ENCODE measurements at regions not wholly inside any gene's neighbourhood (a gene's known extent, or its start where the extent isn't known, plus 50 kb on each side); places are given as distances from the start of the nearest gene placed in this dataset.

- Histone ChIP-seq H3K18ac (ENCODE audit: low read depth in 1 of 2, low read length in 2 of 2) (no peak overlapping the region), H3K4me3 (ENCODE audit: insufficient read depth in 1 of 2, low read depth in 1 of 2, low read length in 2 of 2) (no peak overlapping the region), H4K91ac (ENCODE audit: low read length) (no peak overlapping the region), H3K14ac (ENCODE audit: low read length in 2 of 2) (no peak overlapping the region), H3K27me3 (ENCODE audit: control insufficient read depth in 1 of 2, insufficient read depth in 1 of 2, low read length in 2 of 2) (no peaks in the 10 kb centered on the region), H3K9ac (ENCODE audit: low read length) (no peak overlapping the region), H3K9me3 (ENCODE audit: control insufficient read depth, low read length) (no peaks in the 10 kb centered on the region), H3K27ac (ENCODE audit: low read length, poor library complexity, severe bottlenecking) (no peak overlapping the region), H2AFZ (ENCODE audit: low read depth, low read length) (no peak overlapping the region), H2BK12ac (ENCODE audit: low read length in 2 of 2) (no peak overlapping the region), H3K36me3 (ENCODE audit: control insufficient read depth in 1 of 2, insufficient read depth in 2 of 2, low read depth in 1 of 2, low read length in 2 of 2) (no peaks in the 10 kb centered on the region), H2BK120ac (ENCODE audit: low read depth, low read length) (no peak overlapping the region), H3K4ac (ENCODE audit: low read depth in 1 of 2, low read length in 2 of 2) (no peak overlapping the region), H3K23ac (ENCODE audit: low read length in 2 of 2) (no peak overlapping the region), H4K8ac (ENCODE audit: low read length) (no peak overlapping the region), H3K79me1 (replicated peaks; ENCODE audit: low read length, poor library complexity, severe bottlenecking) (no peaks in the 10 kb centered on the region), H2BK15ac (ENCODE audit: low read depth, poor library complexity, severe bottlenecking) (no peak overlapping the region), H2BK5ac (ENCODE audit: low read depth, low read length, poor library complexity, severe bottlenecking) (no peak overlapping the region), H3K4me2 (ENCODE audit: low read length, poor library complexity, severe bottlenecking) (no peak overlapping the region), H3K4me1 (ENCODE audit: control insufficient read depth, insufficient read depth, low read depth, low read length) (peaks cover 3% of the 10 kb centered on the region), H2AK5ac (ENCODE audit: low read length, severe bottlenecking) (no peak overlapping the region)
- 86% methylated on average over 5 of the region's 5 CpGs for WGBS
- DNase-seq: no peak
These were observed 533.3 kb downstream of the SOX2 start for GRCh38 chr3:182245059-182245458.

- Histone ChIP-seq H3K36me3 (ENCODE audit: control insufficient read depth in 1 of 2, insufficient read depth in 2 of 2, low read depth in 1 of 2, low read length in 2 of 2) (no peaks in the 10 kb centered on the region), H3K4ac (ENCODE audit: low read depth in 1 of 2, low read length in 2 of 2) (no peak overlapping the region), H3K4me2 (ENCODE audit: low read length, poor library complexity, severe bottlenecking) (no peak overlapping the region), H2AK5ac (ENCODE audit: low read length, severe bottlenecking) (no peak overlapping the region), H3K27ac (ENCODE audit: low read length, poor library complexity, severe bottlenecking) (no peak overlapping the region), H2BK15ac (ENCODE audit: low read depth, poor library complexity, severe bottlenecking) (no peak overlapping the region), H2AFZ (ENCODE audit: low read depth, low read length) (no peak overlapping the region), H2BK5ac (ENCODE audit: low read depth, low read length, poor library complexity, severe bottlenecking) (no peak overlapping the region), H3K9me3 (ENCODE audit: control insufficient read depth, low read length) (no peaks in the 10 kb centered on the region), H2BK120ac (ENCODE audit: low read depth, low read length) (no peak overlapping the region), H3K23ac (ENCODE audit: low read length in 2 of 2) (no peak overlapping the region), H3K4me3 (ENCODE audit: insufficient read depth in 1 of 2, low read depth in 1 of 2, low read length in 2 of 2) (no peak overlapping the region), H3K79me1 (replicated peaks; ENCODE audit: low read length, poor library complexity, severe bottlenecking) (no peaks in the 10 kb centered on the region), H3K14ac (ENCODE audit: low read length in 2 of 2) (no peak overlapping the region), H3K18ac (ENCODE audit: low read depth in 1 of 2, low read length in 2 of 2) (no peak overlapping the region), H3K9ac (ENCODE audit: low read length) (no peak overlapping the region), H4K91ac (ENCODE audit: low read length) (no peak overlapping the region), H4K8ac (ENCODE audit: low read length) (no peak overlapping the region), H3K27me3 (ENCODE audit: control insufficient read depth in 1 of 2, insufficient read depth in 1 of 2, low read length in 2 of 2) (no peaks in the 10 kb centered on the region), H2BK12ac (ENCODE audit: low read length in 2 of 2) (no peak overlapping the region), H3K4me1 (ENCODE audit: control insufficient read depth, insufficient read depth, low read depth, low read length) (peaks cover 2% of the 10 kb centered on the region)
- WGBS: 85% methylated on average over 4 of the region's 5 CpGs
- DNase-seq: no peak
These were observed 535.1 kb downstream of the SOX2 start for GRCh38 chr3:182246870-182247269.

- Histone ChIP-seq H3K9ac (ENCODE audit: low read length) (no peak overlapping the region), H3K4me3 (ENCODE audit: insufficient read depth in 1 of 2, low read depth in 1 of 2, low read length in 2 of 2) (no peak overlapping the region), H3K4me1 (ENCODE audit: control insufficient read depth, insufficient read depth, low read depth, low read length) (no peaks in the 10 kb centered on the region), H3K79me1 (replicated peaks; ENCODE audit: low read length, poor library complexity, severe bottlenecking) (no peaks in the 10 kb centered on the region), H2BK12ac (ENCODE audit: low read length in 2 of 2) (no peak overlapping the region), H3K14ac (ENCODE audit: low read length in 2 of 2) (no peak overlapping the region), H3K4ac (ENCODE audit: low read depth in 1 of 2, low read length in 2 of 2) (no peak overlapping the region), H4K8ac (ENCODE audit: low read length) (no peak overlapping the region), H3K4me2 (ENCODE audit: low read length, poor library complexity, severe bottlenecking) (no peak overlapping the region), H3K9me3 (ENCODE audit: control insufficient read depth, low read length) (no peaks in the 10 kb centered on the region), H2AK5ac (ENCODE audit: low read length, severe bottlenecking) (no peak overlapping the region), H2BK120ac (ENCODE audit: low read depth, low read length) (no peak overlapping the region), H3K18ac (ENCODE audit: low read depth in 1 of 2, low read length in 2 of 2) (no peak overlapping the region), H2BK5ac (ENCODE audit: low read depth, low read length, poor library complexity, severe bottlenecking) (no peak overlapping the region), H3K27me3 (ENCODE audit: control insufficient read depth in 1 of 2, insufficient read depth in 1 of 2, low read length in 2 of 2) (no peaks in the 10 kb centered on the region), H2BK15ac (ENCODE audit: low read depth, poor library complexity, severe bottlenecking) (no peak overlapping the region), H4K91ac (ENCODE audit: low read length) (no peak overlapping the region), H2AFZ (ENCODE audit: low read depth, low read length) (no peak overlapping the region), H3K27ac (ENCODE audit: low read length, poor library complexity, severe bottlenecking) (no peak overlapping the region), H3K36me3 (ENCODE audit: control insufficient read depth in 1 of 2, insufficient read depth in 2 of 2, low read depth in 1 of 2, low read length in 2 of 2) (no peaks in the 10 kb centered on the region), H3K23ac (ENCODE audit: low read length in 2 of 2) (no peak overlapping the region)
- no peak for DNase-seq
- WGBS: 69% methylated on average over 5 of the region's 5 CpGs
These were observed 536.7 kb downstream of the SOX2 start for GRCh38 chr3:182248349-182248880.

- WGBS: 78% methylated on average over 5 of the region's 5 CpGs
- no peak overlapping the region for H3K4me3 ChIP-seq (ENCODE audit: insufficient read depth in 1 of 2, low read depth in 1 of 2, low read length in 2 of 2)
These were observed 540.5 kb upstream of the ATP11B start for GRCh38 chr3:182252802-182253201.

More at GRCh38 chr3:182252802-182253201, 540.5 kb upstream of the ATP11B start:
- Histone ChIP-seq H2BK5ac (ENCODE audit: low read depth, low read length, poor library complexity, severe bottlenecking) (no peak overlapping the region), H3K36me3 (ENCODE audit: control insufficient read depth in 1 of 2, insufficient read depth in 2 of 2, low read depth in 1 of 2, low read length in 2 of 2) (no peaks in the 10 kb centered on the region), H2BK12ac (ENCODE audit: low read length in 2 of 2) (no peak overlapping the region), H3K4me1 (ENCODE audit: control insufficient read depth, insufficient read depth, low read depth, low read length) (no peaks in the 10 kb centered on the region), H3K23ac (ENCODE audit: low read length in 2 of 2) (no peak overlapping the region), H3K4ac (ENCODE audit: low read depth in 1 of 2, low read length in 2 of 2) (no peak overlapping the region), H4K8ac (ENCODE audit: low read length) (no peak overlapping the region), H3K18ac (ENCODE audit: low read depth in 1 of 2, low read length in 2 of 2) (no peak overlapping the region), H3K4me2 (ENCODE audit: low read length, poor library complexity, severe bottlenecking) (no peak overlapping the region), H4K91ac (ENCODE audit: low read length) (no peak overlapping the region), H2AK5ac (ENCODE audit: low read length, severe bottlenecking) (no peak overlapping the region), H3K14ac (ENCODE audit: low read length in 2 of 2) (no peak overlapping the region), H3K9ac (ENCODE audit: low read length) (no peak overlapping the region), H3K27me3 (ENCODE audit: control insufficient read depth in 1 of 2, insufficient read depth in 1 of 2, low read length in 2 of 2) (no peaks in the 10 kb centered on the region), H2AFZ (ENCODE audit: low read depth, low read length) (no peak overlapping the region), H3K27ac (ENCODE audit: low read length, poor library complexity, severe bottlenecking) (no peak overlapping the region), H3K9me3 (ENCODE audit: control insufficient read depth, low read length) (no peaks in the 10 kb centered on the region), H3K79me1 (replicated peaks; ENCODE audit: low read length, poor library complexity, severe bottlenecking) (no peaks in the 10 kb centered on the region), H2BK120ac (ENCODE audit: low read depth, low read length) (no peak overlapping the region), H2BK15ac (ENCODE audit: low read depth, poor library complexity, severe bottlenecking) (no peak overlapping the region)
- no peak for DNase-seq
